Endothelial cell of umbilical vein (primary cell): ENCODE measurements at regions not wholly inside any gene's neighbourhood (a gene's known extent, or its start where the extent isn't known, plus 50 kb on each side); places are given as distances from the start of the nearest gene placed in this dataset.

Experiments
- BruUV-seq: library from RNA; stranded (reverse); fragments of 400-500 nt; replicated peaks from 2 replicates; lab custom pipeline; 2021; lab: Mats Ljungman, UMichigan
- CTCF ChIA-PET: fragments of 300-600, 350-600 bp; sonication (Branson Sonifier 250); formaldehyde crosslinking; loops from one replicate; lab custom pipeline; 2021; ENCODE audit warnings: antibody characterized with exemption, inconsistent platforms; lab: Charles Lee
- POLR2A ChIA-PET: fragments of 300-600, 350-600 bp; sonication (Branson Sonifier 250); formaldehyde crosslinking; loops from one replicate; lab custom pipeline; 2021; ENCODE audit warnings: antibody characterized with exemption, inconsistent platforms; lab: Charles Lee
- DNase-seq: peaks from one replicate; pipeline ENCODE4 v3.0.0-alpha.2; 2011; ENCODE audit warnings: low read depth, low spot score
- FAIRE-seq: peaks from 2 replicates; lab custom pipeline; 2011; peaks lifted over from hg19 to GRCh38; lab: Jason Lieb, UNC
- H2AFZ ChIP-seq: 2 replicates; pipeline ENCODE4 v1.6.0; 2012; ENCODE audit warnings: low read depth, low read length, control low read depth, inconsistent platforms
- H3K27ac ChIP-seq: 2 replicates; pipeline ENCODE4 v1.5.1; 2011; ENCODE audit warnings: low read depth, mild to moderate bottlenecking, control low read depth, low read length, moderate library complexity; ENCODE audit not compliant: insufficient read depth
- H3K27me3 ChIP-seq, 2 experiments: 2 replicates each; pipeline versions ENCODE4 v1.6.0 to v1.6.1; 2011; ENCODE audit warnings: low read length in 2 of 2, mixed read lengths in 1 of 2; ENCODE audit not compliant: control insufficient read depth in 2 of 2, insufficient read depth in 2 of 2
- H3K36me3 ChIP-seq, 2 experiments: 2 replicates in 1 of 2; 3 replicates in 1 of 2; pipeline ENCODE4 v1.5.1; 2011; ENCODE audit warnings: low read length in 2 of 2, mild to moderate bottlenecking in 1 of 2, moderate library complexity in 1 of 2; ENCODE audit not compliant: control insufficient read depth in 2 of 2, insufficient read depth in 2 of 2; ENCODE audit errors: extremely low read depth in 1 of 2
- H3K4me1 ChIP-seq: 3 replicates; pipeline ENCODE4 v1.5.1; 2011; ENCODE audit warnings: mild to moderate bottlenecking, low read length; ENCODE audit not compliant: control insufficient read depth, insufficient read depth; ENCODE audit errors: extremely low read depth
- H3K4me2 ChIP-seq: 2 replicates; pipeline ENCODE4 v1.6.1; 2011; ENCODE audit warnings: low read length, control low read depth, mixed read lengths; ENCODE audit not compliant: insufficient read depth
- H3K4me3 ChIP-seq, 3 experiments: fragments of 200-600 bp in 1 of 3; sonication (generic), shearing (Covaris generic) in 1 of 3; replicated peaks in 1 of 3; 2 replicates each; pipeline ENCODE4 v1.5.1; 2011 to 2016; ENCODE audit warnings: control low read depth in 3 of 3, low read length in 3 of 3, mild to moderate bottlenecking in 2 of 3, inconsistent platforms in 1 of 3, low read depth in 1 of 3, moderate library complexity in 1 of 3; ENCODE audit not compliant: insufficient read depth in 1 of 3
- H3K79me2 ChIP-seq: 2 replicates; pipeline ENCODE4 v1.6.0; 2012; ENCODE audit warnings: low read length, inconsistent platforms; ENCODE audit not compliant: control insufficient read depth, insufficient read depth
- H3K9ac ChIP-seq: replicated peaks from 2 replicates; pipeline ENCODE3; 2011; ENCODE audit warnings: low read length, control low read depth; ENCODE audit not compliant: insufficient read depth; ENCODE audit errors: extremely low read depth
- H3K9me1 ChIP-seq: replicated peaks from 3 replicates; pipeline ENCODE4 v1.6.0; 2011; ENCODE audit warnings: mild to moderate bottlenecking, low read length; ENCODE audit not compliant: control insufficient read depth, insufficient read depth; ENCODE audit errors: extremely low read depth
- H3K9me3 ChIP-seq: replicated peaks from 2 replicates; pipeline ENCODE4 v1.5.1; 2012; ENCODE audit warnings: low read length, inconsistent platforms; ENCODE audit not compliant: control insufficient read depth, insufficient read depth
- H4K20me1 ChIP-seq: replicated peaks from 2 replicates; pipeline ENCODE3; 2011; ENCODE audit warnings: mild to moderate bottlenecking, low read length; ENCODE audit not compliant: control insufficient read depth, insufficient read depth; ENCODE audit errors: extremely low read depth
- CTCF ChIP-seq, 2 donors: IDR thresholded peaks; 1 replicate in 1 of 2; 2 replicates in 1 of 2; pipeline ENCODE4 v1.5.1; 2011; ENCODE audit warnings: low read length in 2 of 2, mild to moderate bottlenecking in 2 of 2, moderate library complexity in 2 of 2, control low read depth in 1 of 2, inconsistent platforms in 1 of 2, low read depth in 1 of 2; ENCODE audit not compliant: insufficient read depth in 1 of 2; ENCODE audit errors: extremely low read depth in 1 of 2
- EZH2 ChIP-seq: IDR thresholded peaks from 2 replicates; pipeline ENCODE4 v1.6.1; 2012; ENCODE audit warnings: borderline replicate concordance, low read depth, mild to moderate bottlenecking, moderate library complexity, low read length, inconsistent platforms; ENCODE audit not compliant: severe bottlenecking
- FOS ChIP-seq: IDR thresholded peaks from 2 replicates; pipeline ENCODE4 v1.6.1; 2011; ENCODE audit warnings: mild to moderate bottlenecking, low read length, moderate library complexity, borderline replicate concordance; ENCODE audit not compliant: insufficient read depth
- GATA2 ChIP-seq: IDR thresholded peaks from 2 replicates; pipeline ENCODE4 v1.7.0; 2011; ENCODE audit warnings: low read depth, mild to moderate bottlenecking, moderate library complexity, mixed read lengths, low read length; ENCODE audit not compliant: insufficient read length, insufficient read depth
- JUN ChIP-seq: IDR thresholded peaks from 2 replicates; pipeline ENCODE4 v1.6.1; 2011; ENCODE audit warnings: borderline replicate concordance, low read depth; ENCODE audit not compliant: insufficient read length, insufficient read depth
- MAX ChIP-seq: IDR thresholded peaks from 2 replicates; pipeline ENCODE4 v1.6.1; 2011; ENCODE audit not compliant: insufficient read depth, insufficient read length
- MYC ChIP-seq: IDR thresholded peaks from one replicate; pipeline ENCODE4 v1.6.1; 2011; ENCODE audit warnings: mild to moderate bottlenecking, low read depth, low read length
- POLR2A ChIP-seq: IDR thresholded peaks from 2 replicates; pipeline ENCODE4 v1.6.1; 2012; ENCODE audit warnings: low read depth, mild to moderate bottlenecking, control low read depth, low read length
- POLR2AphosphoS5 ChIP-seq: IDR thresholded peaks from 2 replicates; pipeline ENCODE4 v1.6.1; 2012; ENCODE audit warnings: low read depth, mild to moderate bottlenecking, control low read depth, low read length, moderate library complexity; ENCODE audit not compliant: insufficient read depth
- dilution Hi-C: fragments of 300-500 bp; cut with MboI; formaldehyde crosslinking; loops from one replicate; pipeline ENCODE4 v1.15.0; 2019; ENCODE audit warnings: low sequenced_read_pairs; ENCODE audit not compliant: extremely low pct_ligation_motif_present
- intact Hi-C: fragments of 100-400 bp; cut with micrococcal nuclease; formaldehyde crosslinking; loops from one replicate; pipeline ENCODE4 v1.10.0; 2022

GRCh38 chr18:51721388-51721787, 523.9 kb upstream of the MEX3C start:
- Histone ChIP-seq H3K4me3 (no peak overlapping the region), H3K9me3 (no peaks in the 10 kb centered on the region), H3K79me2 (no peaks in the 10 kb centered on the region), H3K9ac (no peak overlapping the region), H3K4me2 (no peak overlapping the region), H3K27me3 (no peaks in the 10 kb centered on the region), H3K27ac (no peak overlapping the region), H3K36me3 (no peaks in the 10 kb centered on the region), H4K20me1 (no peaks in the 10 kb centered on the region), H3K4me1 (no peaks in the 10 kb centered on the region), H3K9me1 (no peaks in the 10 kb centered on the region), H2AFZ (no peak overlapping the region)
- no TSS peak for BruUV-seq
- dilution Hi-C loops = no loop called here
- ChIA-PET POLR2A (no interaction called here), CTCF (no interaction called here)
- no peak for TF ChIP-seq POLR2AphosphoS5
- intact Hi-C loops = no loop called here
- FAIRE-seq = no peak
- DNase-seq = no peak

- Histone ChIP-seq H3K79me2 (no peaks in the 10 kb centered on the region), H3K9me3 (no peaks in the 10 kb centered on the region), H3K4me2 (no peak overlapping the region), H3K27ac (no peak overlapping the region), H3K9ac (no peak overlapping the region), H4K20me1 (no peaks in the 10 kb centered on the region), H3K4me3 (no peak overlapping the region), H3K27me3 (no peaks in the 10 kb centered on the region), H3K4me1 (no peaks in the 10 kb centered on the region), H2AFZ (no peak overlapping the region), H3K9me1 (no peaks in the 10 kb centered on the region), H3K36me3 (no peaks in the 10 kb centered on the region)
- intact Hi-C loops (no loop called here), dilution Hi-C loops (no loop called here)
- FAIRE-seq (no peak), DNase-seq (no peak)
- no TSS peak for BruUV-seq
- CTCF ChIA-PET = no interaction called here
- POLR2A ChIA-PET = no interaction called here
- TF ChIP-seq POLR2A (no peak), FOS (no peak), CTCF (IDR thresholded peaks at IDR 0.05; ENCODE audit: extremely low read depth in 1 of 2, insufficient read depth in 1 of 2, low read depth in 1 of 2, low read length in 2 of 2) (no peak), MYC (no peak), GATA2 (no peak), POLR2AphosphoS5 (no peak), JUN (no peak), EZH2 (no peak), MAX (no peak)
Measured at GRCh38 chr18:51721996-51722395, 524.5 kb upstream of the MEX3C start.
